ENCODE measurements at regions not wholly inside any gene's neighbourhood (a gene's known extent, or its start where the extent isn't known, plus 50 kb on each side); places are given as distances from the start of the nearest gene placed in this dataset.

DNA sequence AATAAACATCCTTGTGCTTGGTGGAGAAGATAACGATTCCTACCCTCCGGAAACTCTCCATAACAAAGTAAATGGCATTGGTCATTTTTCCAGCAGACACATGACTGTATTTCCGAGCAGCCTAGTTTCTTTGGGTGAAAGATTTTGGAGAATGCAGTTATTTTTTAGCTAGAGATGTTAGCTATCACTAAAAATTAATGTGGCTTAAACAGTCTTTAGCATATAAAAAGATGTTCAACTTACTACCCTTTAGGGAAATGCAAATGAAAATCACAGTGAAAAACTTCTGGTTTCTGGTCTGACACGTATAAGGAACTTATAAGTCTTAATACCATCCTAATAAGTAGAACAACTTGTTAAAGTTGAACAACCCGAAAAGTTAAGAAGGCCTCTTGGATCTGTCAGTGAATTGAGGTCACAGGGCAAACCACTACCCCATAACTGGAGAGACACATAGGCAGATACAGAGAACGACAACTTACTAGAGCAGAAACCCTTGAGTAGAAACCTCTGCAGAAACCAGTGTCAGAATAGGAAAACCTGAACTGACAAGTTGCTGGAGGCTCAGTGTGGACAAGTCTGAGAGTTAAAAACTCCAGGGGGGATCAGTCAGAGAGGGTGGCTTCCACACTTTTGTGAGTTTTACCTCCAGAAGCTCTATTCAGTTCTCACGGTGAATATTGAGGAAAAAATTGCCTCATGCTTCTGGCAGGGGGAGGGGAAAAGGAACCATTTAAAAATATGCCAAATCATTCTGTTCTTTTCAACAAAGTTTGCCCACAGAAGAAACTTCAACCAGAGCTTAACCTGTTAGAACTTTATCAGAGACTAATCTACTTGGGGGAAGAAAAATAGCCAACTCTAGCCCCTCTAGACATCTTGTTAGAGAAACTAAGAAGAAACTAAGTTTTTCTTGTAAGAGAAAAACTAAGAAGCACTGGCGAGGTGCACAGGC is 325.2 kb upstream of the RPS23 start:
- TF ChIP-seq, protein P1, sequence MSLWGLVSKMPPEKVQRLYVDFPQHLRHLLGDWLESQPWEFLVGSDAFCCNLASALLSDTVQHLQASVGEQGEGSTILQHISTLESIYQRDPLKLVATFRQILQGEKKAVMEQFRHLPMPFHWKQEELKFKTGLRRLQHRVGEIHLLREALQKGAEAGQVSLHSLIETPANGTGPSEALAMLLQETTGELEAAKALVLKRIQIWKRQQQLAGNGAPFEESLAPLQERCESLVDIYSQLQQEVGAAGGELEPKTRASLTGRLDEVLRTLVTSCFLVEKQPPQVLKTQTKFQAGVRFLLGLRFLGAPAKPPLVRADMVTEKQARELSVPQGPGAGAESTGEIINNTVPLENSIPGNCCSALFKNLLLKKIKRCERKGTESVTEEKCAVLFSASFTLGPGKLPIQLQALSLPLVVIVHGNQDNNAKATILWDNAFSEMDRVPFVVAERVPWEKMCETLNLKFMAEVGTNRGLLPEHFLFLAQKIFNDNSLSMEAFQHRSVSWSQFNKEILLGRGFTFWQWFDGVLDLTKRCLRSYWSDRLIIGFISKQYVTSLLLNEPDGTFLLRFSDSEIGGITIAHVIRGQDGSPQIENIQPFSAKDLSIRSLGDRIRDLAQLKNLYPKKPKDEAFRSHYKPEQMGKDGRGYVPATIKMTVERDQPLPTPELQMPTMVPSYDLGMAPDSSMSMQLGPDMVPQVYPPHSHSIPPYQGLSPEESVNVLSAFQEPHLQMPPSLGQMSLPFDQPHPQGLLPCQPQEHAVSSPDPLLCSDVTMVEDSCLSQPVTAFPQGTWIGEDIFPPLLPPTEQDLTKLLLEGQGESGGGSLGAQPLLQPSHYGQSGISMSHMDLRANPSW (CRISPR knock-in tag; conservative IDR thresholded peaks at IDR 0.05; ENCODE audit: low read depth): no peak
- TF ChIP-seq, protein P2, sequence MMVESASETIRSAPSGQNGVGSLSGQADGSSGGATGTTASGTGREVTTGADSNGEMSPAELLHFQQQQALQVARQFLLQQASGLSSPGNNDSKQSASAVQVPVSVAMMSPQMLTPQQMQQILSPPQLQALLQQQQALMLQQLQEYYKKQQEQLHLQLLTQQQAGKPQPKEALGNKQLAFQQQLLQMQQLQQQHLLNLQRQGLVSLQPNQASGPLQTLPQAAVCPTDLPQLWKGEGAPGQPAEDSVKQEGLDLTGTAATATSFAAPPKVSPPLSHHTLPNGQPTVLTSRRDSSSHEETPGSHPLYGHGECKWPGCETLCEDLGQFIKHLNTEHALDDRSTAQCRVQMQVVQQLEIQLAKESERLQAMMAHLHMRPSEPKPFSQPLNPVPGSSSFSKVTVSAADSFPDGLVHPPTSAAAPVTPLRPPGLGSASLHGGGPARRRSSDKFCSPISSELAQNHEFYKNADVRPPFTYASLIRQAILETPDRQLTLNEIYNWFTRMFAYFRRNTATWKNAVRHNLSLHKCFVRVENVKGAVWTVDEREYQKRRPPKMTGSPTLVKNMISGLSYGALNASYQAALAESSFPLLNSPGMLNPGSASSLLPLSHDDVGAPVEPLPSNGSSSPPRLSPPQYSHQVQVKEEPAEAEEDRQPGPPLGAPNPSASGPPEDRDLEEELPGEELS (CRISPR knock-in tag; IDR thresholded peaks at IDR 0.05): no peak
- TF ChIP-seq MAX (CRISPR knock-in tag; IDR thresholded peaks at IDR 0.05) (no peak), ESRRA (CRISPR knock-in tag; IDR thresholded peaks at IDR 0.05; ENCODE audit: borderline replicate concordance) (no peak), ZNF512 (CRISPR knock-in tag; IDR thresholded peaks at IDR 0.05; ENCODE audit: borderline replicate concordance) (no peak), RELA (CRISPR knock-in tag; IDR thresholded peaks at IDR 0.05; ENCODE audit: borderline replicate concordance) (no peak), NR1H2 (CRISPR knock-in tag; IDR thresholded peaks at IDR 0.05) (no peak), CTCF (IDR thresholded peaks at IDR 0.05) (no peak), SMAD4 (CRISPR knock-in tag; IDR thresholded peaks at IDR 0.05) (no peak), ZSCAN18 (CRISPR knock-in tag; IDR thresholded peaks at IDR 0.05) (no peak), NR3C1 (CRISPR knock-in tag; conservative IDR thresholded peaks at IDR 0.05; ENCODE audit: low read depth) (no peak)
- TF ChIP-seq, protein P3, sequence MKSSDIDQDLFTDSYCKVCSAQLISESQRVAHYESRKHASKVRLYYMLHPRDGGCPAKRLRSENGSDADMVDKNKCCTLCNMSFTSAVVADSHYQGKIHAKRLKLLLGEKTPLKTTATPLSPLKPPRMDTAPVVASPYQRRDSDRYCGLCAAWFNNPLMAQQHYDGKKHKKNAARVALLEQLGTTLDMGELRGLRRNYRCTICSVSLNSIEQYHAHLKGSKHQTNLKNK (CRISPR knock-in tag; IDR thresholded peaks at IDR 0.05): no peak
